ENCODE measurements at regions not wholly inside any gene's neighbourhood (a gene's known extent, or its start where the extent isn't known, plus 50 kb on each side); places are given as distances from the start of the nearest gene placed in this dataset.

DNA sequence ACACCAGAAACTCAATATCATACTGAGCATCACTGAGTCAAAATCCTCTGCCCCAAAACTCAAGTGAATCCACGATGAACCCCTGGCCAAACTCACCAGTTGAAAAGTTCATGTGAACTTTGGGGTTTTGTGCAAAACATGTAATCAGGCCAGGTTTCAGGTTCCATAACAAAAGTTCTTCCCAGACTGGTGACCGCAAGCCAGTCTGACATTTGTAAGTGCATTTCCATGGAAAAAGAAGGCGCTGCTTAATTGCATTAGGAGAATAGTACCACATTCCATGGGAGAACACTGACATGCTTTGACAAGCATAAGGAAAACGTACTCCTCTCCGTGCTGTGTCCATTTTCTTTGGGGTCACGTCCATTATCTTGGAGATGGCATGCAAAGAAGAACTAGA lies 567.0 kb downstream of the BNC2 start:
- CTCF ChIA-PET: no interaction called here
- Histone ChIP-seq H3K4me1 (peaks cover 19% of the 10 kb centered on the region), H3K4me2 (no peak overlapping the region), H3K27ac (no peak overlapping the region), H3K9me3 (peaks cover under 1% of the 10 kb centered on the region; the same call in 1 of the 3 replicates), H3K4me3 (no peak overlapping the region)
- no peak for DNase-seq (ENCODE audit: low read depth in 1 of 2, low spot score in 1 of 2)
- FAIRE-seq: no peak
- no peak for ATAC-seq
- TF ChIP-seq, protein P1, sequence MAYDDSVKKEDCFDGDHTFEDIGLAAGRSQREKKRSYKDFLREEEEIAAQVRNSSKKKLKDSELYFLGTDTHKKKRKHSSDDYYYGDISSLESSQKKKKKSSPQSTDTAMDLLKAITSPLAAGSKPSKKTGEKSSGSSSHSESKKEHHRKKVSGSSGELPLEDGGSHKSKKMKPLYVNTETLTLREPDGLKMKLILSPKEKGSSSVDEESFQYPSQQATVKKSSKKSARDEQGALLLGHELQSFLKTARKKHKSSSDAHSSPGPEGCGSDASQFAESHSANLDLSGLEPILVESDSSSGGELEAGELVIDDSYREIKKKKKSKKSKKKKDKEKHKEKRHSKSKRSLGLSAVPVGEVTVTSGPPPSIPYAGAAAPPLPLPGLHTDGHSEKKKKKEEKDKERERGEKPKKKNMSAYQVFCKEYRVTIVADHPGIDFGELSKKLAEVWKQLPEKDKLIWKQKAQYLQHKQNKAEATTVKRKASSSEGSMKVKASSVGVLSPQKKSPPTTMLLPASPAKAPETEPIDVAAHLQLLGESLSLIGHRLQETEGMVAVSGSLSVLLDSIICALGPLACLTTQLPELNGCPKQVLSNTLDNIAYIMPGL (CRISPR knock-in tag; IDR thresholded peaks at IDR 0.05; ENCODE audit: borderline replicate concordance): no peak
- TF ChIP-seq, protein P2, sequence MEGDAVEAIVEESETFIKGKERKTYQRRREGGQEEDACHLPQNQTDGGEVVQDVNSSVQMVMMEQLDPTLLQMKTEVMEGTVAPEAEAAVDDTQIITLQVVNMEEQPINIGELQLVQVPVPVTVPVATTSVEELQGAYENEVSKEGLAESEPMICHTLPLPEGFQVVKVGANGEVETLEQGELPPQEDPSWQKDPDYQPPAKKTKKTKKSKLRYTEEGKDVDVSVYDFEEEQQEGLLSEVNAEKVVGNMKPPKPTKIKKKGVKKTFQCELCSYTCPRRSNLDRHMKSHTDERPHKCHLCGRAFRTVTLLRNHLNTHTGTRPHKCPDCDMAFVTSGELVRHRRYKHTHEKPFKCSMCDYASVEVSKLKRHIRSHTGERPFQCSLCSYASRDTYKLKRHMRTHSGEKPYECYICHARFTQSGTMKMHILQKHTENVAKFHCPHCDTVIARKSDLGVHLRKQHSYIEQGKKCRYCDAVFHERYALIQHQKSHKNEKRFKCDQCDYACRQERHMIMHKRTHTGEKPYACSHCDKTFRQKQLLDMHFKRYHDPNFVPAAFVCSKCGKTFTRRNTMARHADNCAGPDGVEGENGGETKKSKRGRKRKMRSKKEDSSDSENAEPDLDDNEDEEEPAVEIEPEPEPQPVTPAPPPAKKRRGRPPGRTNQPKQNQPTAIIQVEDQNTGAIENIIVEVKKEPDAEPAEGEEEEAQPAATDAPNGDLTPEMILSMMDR (IDR thresholded peaks at IDR 0.05): no peak
- TF ChIP-seq EHF (CRISPR knock-in tag; IDR thresholded peaks at IDR 0.05) (no peak), CBX2 (IDR thresholded peaks at IDR 0.05; ENCODE audit: borderline replicate concordance, low read depth) (no peak), TP53 (CRISPR knock-in tag; IDR thresholded peaks at IDR 0.05) (no peak), RFX5 (IDR thresholded peaks at IDR 0.05) (no peak), RARB (CRISPR knock-in tag; IDR thresholded peaks at IDR 0.05) (no peak), EHMT2 (IDR thresholded peaks at IDR 0.05; ENCODE audit: low read depth) (no peak), HOXB13 (CRISPR knock-in tag; IDR thresholded peaks at IDR 0.05; ENCODE audit: low read depth) (no peak), JUNB (IDR thresholded peaks at IDR 0.05) (no peak), HOXB5 (CRISPR knock-in tag; IDR thresholded peaks at IDR 0.05) (no peak), RAD21 (conservative IDR thresholded peaks at IDR 0.05 in 1 of 2, IDR thresholded peaks at IDR 0.05 in 1 of 2) (no peak), TFCP2L1 (CRISPR knock-in tag; IDR thresholded peaks at IDR 0.05) (no peak), CBX8 (IDR thresholded peaks at IDR 0.05) (no peak)
- TF ChIP-seq, protein P3, sequence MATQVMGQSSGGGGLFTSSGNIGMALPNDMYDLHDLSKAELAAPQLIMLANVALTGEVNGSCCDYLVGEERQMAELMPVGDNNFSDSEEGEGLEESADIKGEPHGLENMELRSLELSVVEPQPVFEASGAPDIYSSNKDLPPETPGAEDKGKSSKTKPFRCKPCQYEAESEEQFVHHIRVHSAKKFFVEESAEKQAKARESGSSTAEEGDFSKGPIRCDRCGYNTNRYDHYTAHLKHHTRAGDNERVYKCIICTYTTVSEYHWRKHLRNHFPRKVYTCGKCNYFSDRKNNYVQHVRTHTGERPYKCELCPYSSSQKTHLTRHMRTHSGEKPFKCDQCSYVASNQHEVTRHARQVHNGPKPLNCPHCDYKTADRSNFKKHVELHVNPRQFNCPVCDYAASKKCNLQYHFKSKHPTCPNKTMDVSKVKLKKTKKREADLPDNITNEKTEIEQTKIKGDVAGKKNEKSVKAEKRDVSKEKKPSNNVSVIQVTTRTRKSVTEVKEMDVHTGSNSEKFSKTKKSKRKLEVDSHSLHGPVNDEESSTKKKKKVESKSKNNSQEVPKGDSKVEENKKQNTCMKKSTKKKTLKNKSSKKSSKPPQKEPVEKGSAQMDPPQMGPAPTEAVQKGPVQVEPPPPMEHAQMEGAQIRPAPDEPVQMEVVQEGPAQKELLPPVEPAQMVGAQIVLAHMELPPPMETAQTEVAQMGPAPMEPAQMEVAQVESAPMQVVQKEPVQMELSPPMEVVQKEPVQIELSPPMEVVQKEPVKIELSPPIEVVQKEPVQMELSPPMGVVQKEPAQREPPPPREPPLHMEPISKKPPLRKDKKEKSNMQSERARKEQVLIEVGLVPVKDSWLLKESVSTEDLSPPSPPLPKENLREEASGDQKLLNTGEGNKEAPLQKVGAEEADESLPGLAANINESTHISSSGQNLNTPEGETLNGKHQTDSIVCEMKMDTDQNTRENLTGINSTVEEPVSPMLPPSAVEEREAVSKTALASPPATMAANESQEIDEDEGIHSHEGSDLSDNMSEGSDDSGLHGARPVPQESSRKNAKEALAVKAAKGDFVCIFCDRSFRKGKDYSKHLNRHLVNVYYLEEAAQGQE (IDR thresholded peaks at IDR 0.05): no peak
- WGBS (ENCODE audit: missing lambda C conversion rate): 76% methylated on average over 6 of the region's 6 CpGs
- POLR2A ChIA-PET: no interaction called here

DNA sequence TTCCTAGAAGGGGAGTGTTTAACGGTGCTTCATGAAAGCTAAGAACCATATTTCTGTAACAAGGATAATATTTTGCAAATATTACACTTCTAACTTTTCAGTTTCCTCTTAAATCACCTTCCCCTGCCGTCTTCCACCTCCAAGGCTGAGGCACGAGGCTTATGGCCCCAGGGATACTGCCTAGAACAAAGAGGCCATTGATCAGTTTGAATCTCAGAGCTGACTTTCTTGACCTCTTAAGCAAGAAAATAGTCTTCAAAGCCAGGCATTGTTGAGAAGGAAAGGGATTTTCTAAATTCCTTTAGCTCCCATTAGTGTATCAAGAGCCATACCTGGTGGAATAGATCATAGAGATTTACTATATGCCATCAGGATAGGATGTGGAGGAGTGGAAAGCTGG lies 566.2 kb downstream of the BNC2 start:
- DNase-seq (ENCODE audit: low read depth in 1 of 2, low spot score in 1 of 2) (no peak), ATAC-seq (no peak), FAIRE-seq (no peak)
- ChIA-PET CTCF (interaction anchor here (1.4 kb wide), 1 partner anchor 9 kb away, joined by 5 read pairs; no protein-coding TSS in a partner anchor), POLR2A (no interaction called here)
- Histone ChIP-seq H3K4me2 (no peak overlapping the region), H3K4me1 (peaks cover 19% of the 10 kb centered on the region), H3K4me3 (no peak overlapping the region), H3K27ac (no peak overlapping the region), H3K9me3 (no peaks in the 10 kb centered on the region)
- 69% methylated on average over 3 of the region's 3 CpGs for WGBS (ENCODE audit: missing lambda C conversion rate)
- TF ChIP-seq MAFK (IDR thresholded peaks at IDR 0.05; ENCODE audit: partially characterized antibody) (no peak), HDAC2 (IDR thresholded peaks at IDR 0.05) (no peak), RARB (CRISPR knock-in tag; IDR thresholded peaks at IDR 0.05) (no peak), KDM5A (IDR thresholded peaks at IDR 0.05) (no peak), JUN (IDR thresholded peaks at IDR 0.05) (no peak), CHD2 (IDR thresholded peaks at IDR 0.05; ENCODE audit: low read length, partially characterized antibody) (no peak), ZNF302 (CRISPR knock-in tag; IDR thresholded peaks at IDR 0.05) (no peak), NPAS2 (CRISPR knock-in tag; IDR thresholded peaks at IDR 0.05; ENCODE audit: borderline replicate concordance) (no peak), TFCP2L1 (CRISPR knock-in tag; IDR thresholded peaks at IDR 0.05) (no peak), HOXB5 (CRISPR knock-in tag; IDR thresholded peaks at IDR 0.05) (no peak), MAZ (IDR thresholded peaks at IDR 0.05; ENCODE audit: borderline replicate concordance, low read depth, low read length) (no peak), NFE2L2 (conservative IDR thresholded peaks at IDR 0.05; ENCODE audit: low read length) (no peak), CBX2 (IDR thresholded peaks at IDR 0.05; ENCODE audit: borderline replicate concordance, low read depth) (no peak), RNF2 (IDR thresholded peaks at IDR 0.05; ENCODE audit: borderline replicate concordance, low read depth) (no peak)
- TF ChIP-seq, protein P4, sequence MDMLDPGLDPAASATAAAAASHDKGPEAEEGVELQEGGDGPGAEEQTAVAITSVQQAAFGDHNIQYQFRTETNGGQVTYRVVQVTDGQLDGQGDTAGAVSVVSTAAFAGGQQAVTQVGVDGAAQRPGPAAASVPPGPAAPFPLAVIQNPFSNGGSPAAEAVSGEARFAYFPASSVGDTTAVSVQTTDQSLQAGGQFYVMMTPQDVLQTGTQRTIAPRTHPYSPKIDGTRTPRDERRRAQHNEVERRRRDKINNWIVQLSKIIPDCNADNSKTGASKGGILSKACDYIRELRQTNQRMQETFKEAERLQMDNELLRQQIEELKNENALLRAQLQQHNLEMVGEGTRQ (IDR thresholded peaks at IDR 0.05): no peak
- TF ChIP-seq, protein P3 (IDR thresholded peaks at IDR 0.05): no peak
